Vagina (tissue), 2 donors: ENCODE measurements at regions not wholly inside any gene's neighbourhood (a gene's known extent, or its start where the extent isn't known, plus 50 kb on each side); places are given as distances from the start of the nearest gene placed in this dataset.

ENCODE experiments used
- POLR2AphosphoS5 ChIP-seq, 2 donors: sonication (generic); formaldehyde crosslinking; IDR thresholded peaks; one replicate each; pipeline ENCODE4 v1.9.0; 2017; ENCODE audit warnings: antibody characterized with exemption in 2 of 2, mild to moderate bottlenecking in 2 of 2, low read depth in 1 of 2; ENCODE audit not compliant: insufficient read depth in 1 of 2
- TF ChIP-seq, protein P1 (sequence below), 3 experiments: fragments of 450-650 bp in 2 of 3; fragments of 200-600 bp in 1 of 3; sonication (generic) in 1 of 3; IDR thresholded peaks; one replicate each; pipeline ENCODE4 v1.5.1; 2017 to 2019; ENCODE audit warnings: antibody characterized with exemption in 3 of 3, mild to moderate bottlenecking in 2 of 3, moderate library complexity in 2 of 3

DNA sequence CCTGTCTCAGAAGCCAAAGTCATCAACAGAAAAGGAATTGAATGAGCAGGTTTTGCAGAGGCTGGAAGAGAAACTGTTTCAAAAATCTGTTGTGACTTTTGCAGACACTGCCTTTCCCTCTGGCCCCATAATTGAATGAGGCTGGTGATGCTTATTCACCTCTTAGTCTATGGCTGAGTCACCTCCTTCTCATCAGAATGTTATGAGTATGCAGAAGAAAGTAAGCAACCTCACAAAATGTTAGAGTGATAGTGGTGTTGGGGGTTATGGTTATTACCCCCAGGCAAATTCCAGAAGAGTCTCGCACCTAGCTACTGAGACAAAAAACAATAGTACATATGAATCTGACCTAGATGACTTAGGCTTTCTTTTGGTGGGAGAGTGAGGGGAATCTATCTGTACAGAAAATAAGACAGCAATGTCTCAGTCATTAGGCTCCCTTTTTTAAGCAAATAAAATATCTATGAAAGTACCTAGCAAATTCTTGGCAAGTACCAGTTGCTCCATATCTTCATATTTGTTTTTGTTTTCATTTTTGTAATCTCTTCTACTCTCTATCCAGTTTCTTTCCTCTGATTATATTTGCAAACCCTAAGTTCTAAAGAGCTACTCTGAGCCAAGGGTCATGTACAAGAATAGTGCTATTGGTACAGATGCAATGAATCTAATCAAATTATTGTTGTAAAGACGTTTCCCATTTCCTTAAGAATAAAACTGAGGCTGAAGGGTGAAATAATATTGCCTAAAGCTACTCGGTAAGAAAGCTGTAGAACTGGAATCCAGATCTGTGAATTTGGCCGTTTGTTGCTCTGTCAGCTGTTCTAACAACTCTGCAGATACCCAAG, 498.1 kb upstream of the TNC start:
- TF ChIP-seq, protein P1, sequence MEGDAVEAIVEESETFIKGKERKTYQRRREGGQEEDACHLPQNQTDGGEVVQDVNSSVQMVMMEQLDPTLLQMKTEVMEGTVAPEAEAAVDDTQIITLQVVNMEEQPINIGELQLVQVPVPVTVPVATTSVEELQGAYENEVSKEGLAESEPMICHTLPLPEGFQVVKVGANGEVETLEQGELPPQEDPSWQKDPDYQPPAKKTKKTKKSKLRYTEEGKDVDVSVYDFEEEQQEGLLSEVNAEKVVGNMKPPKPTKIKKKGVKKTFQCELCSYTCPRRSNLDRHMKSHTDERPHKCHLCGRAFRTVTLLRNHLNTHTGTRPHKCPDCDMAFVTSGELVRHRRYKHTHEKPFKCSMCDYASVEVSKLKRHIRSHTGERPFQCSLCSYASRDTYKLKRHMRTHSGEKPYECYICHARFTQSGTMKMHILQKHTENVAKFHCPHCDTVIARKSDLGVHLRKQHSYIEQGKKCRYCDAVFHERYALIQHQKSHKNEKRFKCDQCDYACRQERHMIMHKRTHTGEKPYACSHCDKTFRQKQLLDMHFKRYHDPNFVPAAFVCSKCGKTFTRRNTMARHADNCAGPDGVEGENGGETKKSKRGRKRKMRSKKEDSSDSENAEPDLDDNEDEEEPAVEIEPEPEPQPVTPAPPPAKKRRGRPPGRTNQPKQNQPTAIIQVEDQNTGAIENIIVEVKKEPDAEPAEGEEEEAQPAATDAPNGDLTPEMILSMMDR (IDR thresholded peaks at IDR 0.05) = no peak
- TF ChIP-seq POLR2AphosphoS5 (IDR thresholded peaks at IDR 0.05; ENCODE audit: insufficient read depth in 1 of 2, low read depth in 1 of 2) = no peak
